Kidney epithelial cell (primary cell): ENCODE measurements at regions not wholly inside any gene's neighbourhood (a gene's known extent, or its start where the extent isn't known, plus 50 kb on each side); places are given as distances from the start of the nearest gene placed in this dataset.

Experiments used
- DNase-seq: peaks from one replicate; pipeline ENCODE4 v3.0.0-alpha.2; 2010; ENCODE audit warnings: low read depth
- H3K27me3 ChIP-seq: 2 replicates; pipeline ENCODE4 v1.6.0; 2011; ENCODE audit warnings: low read length; ENCODE audit not compliant: control insufficient read depth, insufficient read depth
- H3K36me3 ChIP-seq: 2 replicates; pipeline ENCODE4 v1.5.1; 2011; ENCODE audit warnings: low read length; ENCODE audit not compliant: control insufficient read depth, insufficient read depth
- H3K4me3 ChIP-seq: 2 replicates; pipeline ENCODE4 v1.5.1; 2011; ENCODE audit warnings: low read depth, mild to moderate bottlenecking, control low read depth, low read length
- CTCF ChIP-seq: IDR thresholded peaks from 2 replicates; pipeline ENCODE4 v1.5.1; 2011; ENCODE audit warnings: mild to moderate bottlenecking, moderate library complexity, low read length, control low read depth, inconsistent platforms; ENCODE audit not compliant: insufficient read depth, poor library complexity, severe bottlenecking

GRCh38 chr3:41060106-41060505, 139.2 kb upstream of the CTNNB1 start:
- Histone ChIP-seq H3K27me3 (no peaks in the 10 kb centered on the region), H3K36me3 (no peaks in the 10 kb centered on the region), H3K4me3 (no peak overlapping the region)
- TF ChIP-seq CTCF, result no peak
- no peak for DNase-seq

- Histone ChIP-seq H3K36me3 (no peaks in the 10 kb centered on the region), H3K4me3 (no peak overlapping the region), H3K27me3 (no peaks in the 10 kb centered on the region)
- TF ChIP-seq CTCF, result no peak
- DNase-seq, result no peak
These were observed 135.2 kb upstream of the CTNNB1 start for GRCh38 chr3:41064070-41064469.

GRCh38 chr3:41064526-41064925, 134.8 kb upstream of the CTNNB1 start:
- H3K4me3 ChIP-seq, result no peak overlapping the region
- H3K36me3 ChIP-seq, result no peaks in the 10 kb centered on the region
- no peak for DNase-seq
- no peak for TF ChIP-seq CTCF
- H3K27me3 ChIP-seq, result no peaks in the 10 kb centered on the region

- no peak for DNase-seq
- no peaks in the 10 kb centered on the region for H3K27me3 ChIP-seq
- no peaks in the 10 kb centered on the region for H3K36me3 ChIP-seq
- H3K4me3 ChIP-seq, result no peak overlapping the region
- TF ChIP-seq CTCF, result no peak
These were observed 134.0 kb upstream of the CTNNB1 start for GRCh38 chr3:41065340-41065739.

GRCh38 chr3:41073190-41073589, 126.1 kb upstream of the CTNNB1 start:
- TF ChIP-seq CTCF, result no peak
- H3K36me3 ChIP-seq, result no peaks in the 10 kb centered on the region

GRCh38 chr3:41075975-41076374, 123.3 kb upstream of the CTNNB1 start:
- H3K4me3 ChIP-seq, result no peak overlapping the region
- DNase-seq, result no peak
- no peak for TF ChIP-seq CTCF
- H3K27me3 ChIP-seq, result peaks cover 2% of the 10 kb centered on the region
- no peaks in the 10 kb centered on the region for H3K36me3 ChIP-seq

More at GRCh38 chr3:41073190-41073589, 126.1 kb upstream of the CTNNB1 start:
- Histone ChIP-seq H3K27me3 (no peaks in the 10 kb centered on the region), H3K4me3 (no peak overlapping the region)
- DNase-seq, result no peak
